DOHH2 (cell line): ENCODE measurements at regions not wholly inside any gene's neighbourhood (a gene's known extent, or its start where the extent isn't known, plus 50 kb on each side); places are given as distances from the start of the nearest gene placed in this dataset.

Experiments used
- H3F3A ChIP-seq: fragments of 200-600 bp; sonication (generic), shearing (Covaris generic); 2 replicates; pipeline ENCODE4 v1.6.0; 2016; ENCODE audit warnings: antibody characterized with exemption, mild to moderate bottlenecking; ENCODE audit not compliant: control insufficient read depth, insufficient read depth
- H3K27ac ChIP-seq: fragments of 200-600 bp; sonication (generic); 2 replicates; pipeline ENCODE4 v1.5.1; 2014; ENCODE audit warnings: low read depth, mild to moderate bottlenecking, low read length, moderate library complexity
- H3K27me3 ChIP-seq: fragments of 200-600 bp; sonication (generic); 2 replicates; pipeline ENCODE4 v1.6.1; 2014; ENCODE audit warnings: mild to moderate bottlenecking, low read length, mixed read lengths; ENCODE audit not compliant: control insufficient read depth
- H3K36me3 ChIP-seq: fragments of 200-600 bp; sonication (generic); 2 replicates; pipeline ENCODE4 v1.6.1; 2014; ENCODE audit warnings: mild to moderate bottlenecking, low read length, moderate library complexity, mixed read lengths; ENCODE audit not compliant: control insufficient read depth
- H3K4me1 ChIP-seq: fragments of 200-600 bp; sonication (generic); 2 replicates; pipeline ENCODE4 v1.6.1; 2014; ENCODE audit warnings: mild to moderate bottlenecking, low read length, mixed read lengths; ENCODE audit not compliant: control insufficient read depth
- H3K4me2 ChIP-seq: fragments of 200-600 bp; sonication (generic); 2 replicates; pipeline ENCODE4 v1.6.0; 2014; ENCODE audit warnings: mild to moderate bottlenecking, low read length, moderate library complexity
- H3K4me3 ChIP-seq: fragments of 200-600 bp; sonication (generic); 2 replicates; pipeline ENCODE4 v1.5.1; 2014; ENCODE audit warnings: mild to moderate bottlenecking, low read length, mixed read lengths
- H3K79me2 ChIP-seq: fragments of 200-600 bp; sonication (generic); 2 replicates; pipeline ENCODE4 v1.6.1; 2014; ENCODE audit warnings: mild to moderate bottlenecking, low read length, mixed read lengths; ENCODE audit not compliant: control insufficient read depth
- H3K9me2 ChIP-seq: fragments of 200-600 bp; sonication (generic); replicated peaks from 2 replicates; pipeline ENCODE4 v1.6.1; 2014; ENCODE audit warnings: mild to moderate bottlenecking, low read length, mixed read lengths; ENCODE audit not compliant: control insufficient read depth
- H3K9me3 ChIP-seq: fragments of 200-600 bp; sonication (generic); 2 replicates; pipeline ENCODE4 v1.6.1; 2014; ENCODE audit warnings: antibody characterized with exemption, low read length, mixed read lengths; ENCODE audit not compliant: control insufficient read depth, insufficient read depth
- H4K20me1 ChIP-seq: fragments of 200-600 bp; sonication (generic); 2 replicates; pipeline ENCODE4 v1.6.0; 2014; ENCODE audit warnings: low read depth, mild to moderate bottlenecking, antibody characterized with exemption, low read length, moderate library complexity; ENCODE audit not compliant: control insufficient read depth, insufficient read depth
- CTCF ChIP-seq: fragments of 200-600 bp; sonication (generic); IDR thresholded peaks from one replicate; pipeline ENCODE4 v1.5.1; 2014; ENCODE audit warnings: antibody characterized with exemption, mild to moderate bottlenecking, low read depth, low read length; ENCODE audit not compliant: poor library complexity, severe bottlenecking
- EZH2phosphoT487 ChIP-seq: fragments of 200-600 bp; sonication (generic); IDR thresholded peaks from 2 replicates; pipeline ENCODE4 v1.6.1; 2017; ENCODE audit warnings: borderline replicate concordance, mild to moderate bottlenecking, antibody characterized with exemption, low read length, moderate library complexity, mixed read lengths

DNA sequence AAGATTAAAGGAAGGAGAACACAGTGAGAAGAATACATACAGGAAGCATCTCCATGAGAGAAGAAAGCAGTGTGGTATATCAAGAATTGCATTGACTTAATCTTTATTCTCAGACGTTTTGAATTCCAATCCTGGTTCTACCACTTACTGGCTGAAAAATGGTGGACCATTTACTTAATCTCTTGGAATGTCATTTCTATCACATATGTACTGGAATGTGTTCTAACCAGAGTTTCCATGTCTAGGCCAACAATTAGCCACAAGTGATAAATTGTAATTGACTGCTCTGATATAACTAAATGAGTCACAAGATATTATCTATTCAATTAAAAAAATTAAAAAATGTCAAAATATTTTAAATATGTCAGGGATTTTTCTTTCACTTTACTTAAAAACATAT lies 626.1 kb downstream of the PTPRC start:
- Histone ChIP-seq H3K36me3 (no peaks in the 10 kb centered on the region), H3K4me1 (no peaks in the 10 kb centered on the region), H3K9me2 (no peaks in the 10 kb centered on the region), H3K4me2 (no peak overlapping the region), H3K27me3 (no peaks in the 10 kb centered on the region), H4K20me1 (no peaks in the 10 kb centered on the region), H3K27ac (no peak overlapping the region), H3K9me3 (no peaks in the 10 kb centered on the region), H3F3A (no peaks in the 10 kb centered on the region), H3K4me3 (no peak overlapping the region), H3K79me2 (no peaks in the 10 kb centered on the region)
- no peak for TF ChIP-seq EZH2phosphoT487
- no peak for TF ChIP-seq CTCF

DNA sequence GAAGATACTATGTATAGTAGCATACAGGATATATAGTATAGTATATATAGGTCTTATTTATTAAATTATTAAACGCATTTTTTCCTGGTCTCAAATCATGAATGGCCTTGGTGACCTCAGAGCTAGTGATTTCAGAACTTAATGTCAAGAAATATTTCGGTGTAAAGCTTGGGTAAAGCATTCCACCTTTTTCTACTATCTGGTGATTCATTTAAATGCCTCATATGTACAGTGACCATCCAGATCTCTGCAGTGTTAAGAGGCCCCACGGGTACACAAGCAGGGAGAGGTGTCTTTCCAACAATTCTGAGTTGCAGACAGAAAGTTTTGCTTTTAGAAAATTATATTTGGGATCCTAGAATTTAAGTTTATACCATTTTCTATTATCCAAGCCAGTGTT lies 626.5 kb downstream of the PTPRC start:
- Histone ChIP-seq H3K4me1 (no peaks in the 10 kb centered on the region), H3K9me2 (no peaks in the 10 kb centered on the region), H3K4me3 (no peak overlapping the region), H3K27me3 (no peaks in the 10 kb centered on the region), H3K4me2 (no peak overlapping the region), H3K79me2 (no peaks in the 10 kb centered on the region), H3K9me3 (no peaks in the 10 kb centered on the region), H3K36me3 (no peaks in the 10 kb centered on the region), H3F3A (no peaks in the 10 kb centered on the region), H4K20me1 (no peaks in the 10 kb centered on the region), H3K27ac (no peak overlapping the region)
- no peak for TF ChIP-seq CTCF
- no peak for TF ChIP-seq EZH2phosphoT487

DNA sequence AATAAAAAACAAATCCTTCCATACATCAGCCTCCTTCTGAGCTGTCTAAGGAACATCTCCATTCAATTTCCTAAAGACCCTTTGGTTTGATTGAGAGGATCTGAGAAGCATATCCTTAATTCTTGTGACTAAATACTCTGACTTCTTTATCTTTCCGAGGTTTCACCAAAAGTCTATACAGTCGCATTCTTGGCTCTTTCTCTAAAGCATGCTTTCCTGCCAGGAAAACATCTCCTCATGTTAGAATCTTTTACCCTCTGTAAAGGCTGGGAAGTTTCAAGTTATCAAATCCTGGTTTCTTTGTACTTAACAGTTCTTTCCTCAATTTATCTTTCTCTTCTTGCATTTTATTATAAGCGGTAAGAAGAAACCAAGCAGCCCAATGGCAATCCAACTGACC lies 630.4 kb downstream of the PTPRC start:
- H3F3A ChIP-seq = no peaks in the 10 kb centered on the region
- H3K27me3 ChIP-seq = no peaks in the 10 kb centered on the region
- no peak for TF ChIP-seq CTCF
- no peak for TF ChIP-seq EZH2phosphoT487

DNA sequence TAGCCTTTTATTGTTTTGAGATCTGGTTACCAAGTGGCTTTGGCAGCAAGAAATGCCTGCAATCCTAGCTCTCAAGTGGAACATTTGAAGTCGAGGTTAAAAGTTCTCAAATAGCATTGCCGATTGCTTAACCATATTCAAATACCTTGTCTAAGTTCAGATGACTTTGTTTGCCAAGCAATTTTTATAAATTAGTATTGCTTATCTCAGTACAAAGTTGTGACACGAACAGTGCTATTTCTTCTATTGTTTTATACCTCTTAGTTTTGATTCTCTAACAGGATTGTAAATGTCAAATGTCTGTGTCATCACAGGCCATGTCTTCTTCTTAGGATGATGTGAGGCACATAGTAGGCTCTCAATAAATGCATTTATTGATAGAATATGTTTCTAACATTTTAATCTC lies 633.3 kb downstream of the PTPRC start:
- Histone ChIP-seq H3K9me2 (no peaks in the 10 kb centered on the region), H4K20me1 (no peaks in the 10 kb centered on the region), H3K9me3 (no peaks in the 10 kb centered on the region), H3K4me2 (no peak overlapping the region), H3K36me3 (no peaks in the 10 kb centered on the region), H3K4me3 (no peak overlapping the region), H3K27ac (no peak overlapping the region), H3K79me2 (no peaks in the 10 kb centered on the region), H3K4me1 (no peaks in the 10 kb centered on the region), H3F3A (no peaks in the 10 kb centered on the region), H3K27me3 (no peaks in the 10 kb centered on the region)
- TF ChIP-seq CTCF = no peak
- TF ChIP-seq EZH2phosphoT487 = no peak

More for the DNA sequence above, 630.4 kb downstream of the PTPRC start:
- H3K4me3 ChIP-seq = no peak overlapping the region
- H3K4me2 ChIP-seq = no peak overlapping the region
- H3K9me3 ChIP-seq = no peaks in the 10 kb centered on the region
- H3K4me1 ChIP-seq = no peaks in the 10 kb centered on the region
- H3K9me2 ChIP-seq = no peaks in the 10 kb centered on the region
- no peaks in the 10 kb centered on the region for H3K79me2 ChIP-seq
- H3K36me3 ChIP-seq = no peaks in the 10 kb centered on the region
- no peaks in the 10 kb centered on the region for H4K20me1 ChIP-seq
- H3K27ac ChIP-seq = no peak overlapping the region
